ENCODE measurements at regions not wholly inside any gene's neighbourhood (a gene's known extent, or its start where the extent isn't known, plus 50 kb on each side); places are given as distances from the start of the nearest gene placed in this dataset.
"Not testable (repeated sequence)": the region's sequence is repeated elsewhere in the genome, so short reads cannot be mapped to it uniquely, and the experiment has no call there.

DNA sequence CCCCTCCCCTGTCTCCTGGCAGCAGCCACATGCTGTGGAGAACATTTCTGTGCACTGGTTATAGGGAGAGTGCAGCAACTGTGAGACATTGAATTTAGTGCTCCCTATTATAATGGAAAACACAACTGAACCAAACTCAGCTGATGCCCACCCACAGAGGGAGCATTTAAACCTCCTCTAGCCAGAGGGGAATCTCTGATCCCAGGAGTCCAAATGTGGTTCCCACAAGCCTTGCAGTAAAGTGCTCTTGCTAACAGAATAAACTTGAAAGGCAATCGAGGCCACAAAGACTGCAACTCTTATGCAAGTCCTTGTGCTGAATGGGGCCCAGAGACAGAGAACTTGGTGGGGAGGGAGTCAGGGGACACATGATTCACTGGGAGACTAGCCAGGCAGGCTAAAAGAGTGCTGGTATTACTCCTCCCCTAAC lies 638.8 kb upstream of the VRK2 start:
- intact Hi-C loops (cut with micrococcal nuclease), result no loop called here
- H3K4me1 Mint-ChIP-seq (ENCODE audit: low read depth), result no peaks in the 10 kb centered on the region
- peaks cover 13% of the 10 kb centered on the region for H3K9me3 Mint-ChIP-seq
- TF ChIP-seq, protein P1, sequence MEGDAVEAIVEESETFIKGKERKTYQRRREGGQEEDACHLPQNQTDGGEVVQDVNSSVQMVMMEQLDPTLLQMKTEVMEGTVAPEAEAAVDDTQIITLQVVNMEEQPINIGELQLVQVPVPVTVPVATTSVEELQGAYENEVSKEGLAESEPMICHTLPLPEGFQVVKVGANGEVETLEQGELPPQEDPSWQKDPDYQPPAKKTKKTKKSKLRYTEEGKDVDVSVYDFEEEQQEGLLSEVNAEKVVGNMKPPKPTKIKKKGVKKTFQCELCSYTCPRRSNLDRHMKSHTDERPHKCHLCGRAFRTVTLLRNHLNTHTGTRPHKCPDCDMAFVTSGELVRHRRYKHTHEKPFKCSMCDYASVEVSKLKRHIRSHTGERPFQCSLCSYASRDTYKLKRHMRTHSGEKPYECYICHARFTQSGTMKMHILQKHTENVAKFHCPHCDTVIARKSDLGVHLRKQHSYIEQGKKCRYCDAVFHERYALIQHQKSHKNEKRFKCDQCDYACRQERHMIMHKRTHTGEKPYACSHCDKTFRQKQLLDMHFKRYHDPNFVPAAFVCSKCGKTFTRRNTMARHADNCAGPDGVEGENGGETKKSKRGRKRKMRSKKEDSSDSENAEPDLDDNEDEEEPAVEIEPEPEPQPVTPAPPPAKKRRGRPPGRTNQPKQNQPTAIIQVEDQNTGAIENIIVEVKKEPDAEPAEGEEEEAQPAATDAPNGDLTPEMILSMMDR (IDR thresholded peaks at IDR 0.05), result no peak
- H3K4me3 Mint-ChIP-seq, result no peak overlapping the region
- no peak for DNase-seq
- H3K27ac Mint-ChIP-seq, result no peak overlapping the region
- H3K27me3 Mint-ChIP-seq, result no peaks in the 10 kb centered on the region
- H3K36me3 Mint-ChIP-seq (ENCODE audit: low read depth), result no peaks in the 10 kb centered on the region
- ChIA-PET CTCF (no interaction called here), POLR2A (no interaction called here)
- no peak for ATAC-seq

DNA sequence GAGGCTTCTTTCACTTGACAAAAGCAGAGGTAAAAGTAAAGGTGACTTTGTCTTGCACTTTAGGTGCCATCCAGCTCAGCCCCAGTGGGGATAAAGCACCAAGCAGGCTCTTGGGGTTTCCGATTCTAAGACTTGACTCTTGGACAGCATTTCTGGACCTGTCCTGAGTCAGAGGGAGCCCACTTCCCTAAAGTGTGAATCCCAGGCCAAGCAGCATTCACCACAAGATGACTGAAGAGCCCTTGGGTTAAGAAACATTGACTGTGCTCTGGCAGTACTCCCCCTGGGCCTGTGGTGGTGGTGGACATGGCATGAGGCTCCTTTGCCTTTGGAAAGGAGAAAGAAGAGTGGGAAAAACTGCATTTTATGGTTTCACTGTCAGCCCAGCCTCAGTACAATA lies 638.0 kb upstream of the VRK2 start:
- CTCF ChIA-PET, result no interaction called here
- TF ChIP-seq, protein P1 (IDR thresholded peaks at IDR 0.05), result no peak

GRCh38 chr2:57417007-57417406 lies 629.6 kb upstream of the VRK2 start:
- H3K4me1 Mint-ChIP-seq (ENCODE audit: low read depth), result no peaks in the 10 kb centered on the region
- intact Hi-C loops (cut with micrococcal nuclease), result no loop called here
- peaks cover 10% of the 10 kb centered on the region for H3K9me3 Mint-ChIP-seq
- CTCF ChIA-PET, result no interaction called here
- H3K27me3 Mint-ChIP-seq, result no peaks in the 10 kb centered on the region
- no peaks in the 10 kb centered on the region for H3K36me3 Mint-ChIP-seq (ENCODE audit: low read depth)
- POLR2A ChIA-PET, result no interaction called here
- TF ChIP-seq, protein P1 (IDR thresholded peaks at IDR 0.05), result no peak
- H3K4me3 Mint-ChIP-seq, result no peak overlapping the region
- H3K27ac Mint-ChIP-seq, result no peak overlapping the region
- no peak for DNase-seq
- ATAC-seq, result no peak

More for the DNA sequence above, 638.0 kb upstream of the VRK2 start:
- DNase-seq, result no peak
- no peak overlapping the region for H3K4me3 Mint-ChIP-seq
- H3K4me1 Mint-ChIP-seq (ENCODE audit: low read depth), result no peaks in the 10 kb centered on the region
- H3K36me3 Mint-ChIP-seq (ENCODE audit: low read depth), result no peaks in the 10 kb centered on the region
- H3K9me3 Mint-ChIP-seq, result peaks cover 15% of the 10 kb centered on the region
- H3K27ac Mint-ChIP-seq, result no peak overlapping the region
- POLR2A ChIA-PET, result no interaction called here
- intact Hi-C loops (cut with micrococcal nuclease), result no loop called here
- no peak for ATAC-seq
- no peaks in the 10 kb centered on the region for H3K27me3 Mint-ChIP-seq

DNA sequence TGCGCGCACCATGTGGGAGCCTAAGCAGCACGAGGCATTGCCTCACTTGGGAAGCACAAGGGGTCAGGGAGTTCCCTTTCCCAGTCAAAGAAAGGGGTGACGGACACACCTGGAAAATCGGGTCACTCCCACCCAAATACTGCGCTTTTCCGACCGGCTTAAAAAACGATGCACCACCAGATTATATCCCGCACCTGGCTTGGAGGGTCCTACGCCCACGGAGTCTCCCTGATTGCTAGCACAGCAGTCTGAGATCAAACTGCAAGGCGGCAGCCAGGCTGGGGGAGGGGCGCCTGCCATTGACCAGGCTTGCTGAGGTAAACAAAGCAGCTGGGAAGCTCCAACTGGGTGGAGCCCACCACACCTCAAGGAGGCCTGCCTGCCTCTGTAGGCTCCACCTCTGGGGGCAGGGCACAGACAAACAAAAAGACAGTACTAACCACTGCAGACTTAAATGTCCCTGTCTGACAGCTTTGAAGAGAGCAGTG lies 627.7 kb upstream of the VRK2 start:
- H3K9me3 Mint-ChIP-seq; H3K27ac Mint-ChIP-seq; DNase-seq; ATAC-seq; POLR2A ChIA-PET; H3K4me3 Mint-ChIP-seq; H3K27me3 Mint-ChIP-seq; H3K36me3 Mint-ChIP-seq (ENCODE audit: low read depth); CTCF ChIA-PET; intact Hi-C loops (cut with micrococcal nuclease); H3K4me1 Mint-ChIP-seq (ENCODE audit: low read depth): not testable (repeated sequence)

- peaks cover 5% of the 10 kb centered on the region for H3K9me3 Mint-ChIP-seq
- H3K27me3 Mint-ChIP-seq, result no peaks in the 10 kb centered on the region
- intact Hi-C loops (cut with micrococcal nuclease), result no loop called here
- ChIA-PET POLR2A (no interaction called here), CTCF (no interaction called here)
- no peak overlapping the region for H3K27ac Mint-ChIP-seq
- H3K4me1 Mint-ChIP-seq (ENCODE audit: low read depth), result no peaks in the 10 kb centered on the region
- TF ChIP-seq, protein P1 (IDR thresholded peaks at IDR 0.05), result no peak
- DNase-seq (no peak), ATAC-seq (no peak)
- no peaks in the 10 kb centered on the region for H3K36me3 Mint-ChIP-seq (ENCODE audit: low read depth)
- H3K4me3 Mint-ChIP-seq, result no peak overlapping the region
Measured at GRCh38 chr2:57429831-57430230, 616.8 kb upstream of the VRK2 start.

DNA sequence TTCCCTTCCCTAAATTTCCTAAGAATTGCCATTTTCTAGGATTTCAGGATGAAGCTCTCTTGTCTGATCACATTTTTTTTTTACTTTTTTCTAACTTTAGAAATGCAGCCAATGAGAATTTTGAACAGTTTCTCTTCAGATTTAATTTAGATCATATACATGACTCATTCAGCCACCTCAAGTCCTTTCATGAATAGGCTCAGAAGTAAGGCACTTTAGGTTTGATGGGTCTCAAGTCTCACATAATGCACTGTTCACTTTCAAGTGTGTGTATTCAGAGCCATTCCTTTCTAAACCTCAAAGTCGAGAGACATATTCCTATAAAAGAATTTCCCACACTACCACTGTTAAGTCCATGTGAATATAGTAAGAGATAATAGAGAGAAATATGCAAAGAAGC lies 614.1 kb upstream of the VRK2 start:
- H3K9me3 Mint-ChIP-seq, result peaks cover 4% of the 10 kb centered on the region
- H3K27ac Mint-ChIP-seq, result no peak overlapping the region

More for the DNA sequence above, 614.1 kb upstream of the VRK2 start:
- intact Hi-C loops (cut with micrococcal nuclease), result no loop called here
- ChIA-PET CTCF (no interaction called here), POLR2A (no interaction called here)
- DNase-seq, result no peak
- no peak for ATAC-seq
- Mint-ChIP-seq H3K4me1 (ENCODE audit: low read depth) (no peaks in the 10 kb centered on the region), H3K36me3 (ENCODE audit: low read depth) (no peaks in the 10 kb centered on the region), H3K4me3 (no peak overlapping the region), H3K27me3 (no peaks in the 10 kb centered on the region)
- TF ChIP-seq, protein P1 (IDR thresholded peaks at IDR 0.05), result no peak

Measured in activated CD8-positive, alpha-beta T cell treated with anti-CD3 and anti-CD28 coated beads for 36 hours (primary cell).